Kidney tubule cell (primary cell): ENCODE measurements at regions not wholly inside any gene's neighbourhood (a gene's known extent, or its start where the extent isn't known, plus 50 kb on each side); places are given as distances from the start of the nearest gene placed in this dataset.

ENCODE experiments used
- DNase-seq: peaks from one replicate; pipeline ENCODE4 v3.0.0-alpha.2; 2018; ENCODE audit warnings: low spot score

DNA sequence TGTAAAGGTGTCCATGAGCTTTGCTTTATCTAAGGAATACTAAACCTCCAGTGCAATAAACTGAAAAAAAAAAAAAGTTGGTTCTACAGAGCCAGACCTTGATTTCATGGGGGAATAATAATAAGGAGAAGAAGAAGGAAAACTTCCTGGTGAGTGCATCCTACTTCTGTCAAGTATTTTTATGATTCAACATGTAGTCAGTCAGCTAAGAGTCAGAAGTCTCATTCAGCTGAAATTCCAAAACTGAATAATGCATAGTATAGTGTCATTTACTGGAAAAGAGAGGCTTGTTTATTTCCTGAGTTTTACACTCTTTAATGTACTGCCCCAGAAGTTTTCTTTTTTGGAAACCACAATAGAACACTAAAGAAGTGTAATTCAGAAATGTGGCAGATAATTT, 77.8 kb upstream of the TACR1 start:
- DNase-seq, result peak; percentile 72

DNA sequence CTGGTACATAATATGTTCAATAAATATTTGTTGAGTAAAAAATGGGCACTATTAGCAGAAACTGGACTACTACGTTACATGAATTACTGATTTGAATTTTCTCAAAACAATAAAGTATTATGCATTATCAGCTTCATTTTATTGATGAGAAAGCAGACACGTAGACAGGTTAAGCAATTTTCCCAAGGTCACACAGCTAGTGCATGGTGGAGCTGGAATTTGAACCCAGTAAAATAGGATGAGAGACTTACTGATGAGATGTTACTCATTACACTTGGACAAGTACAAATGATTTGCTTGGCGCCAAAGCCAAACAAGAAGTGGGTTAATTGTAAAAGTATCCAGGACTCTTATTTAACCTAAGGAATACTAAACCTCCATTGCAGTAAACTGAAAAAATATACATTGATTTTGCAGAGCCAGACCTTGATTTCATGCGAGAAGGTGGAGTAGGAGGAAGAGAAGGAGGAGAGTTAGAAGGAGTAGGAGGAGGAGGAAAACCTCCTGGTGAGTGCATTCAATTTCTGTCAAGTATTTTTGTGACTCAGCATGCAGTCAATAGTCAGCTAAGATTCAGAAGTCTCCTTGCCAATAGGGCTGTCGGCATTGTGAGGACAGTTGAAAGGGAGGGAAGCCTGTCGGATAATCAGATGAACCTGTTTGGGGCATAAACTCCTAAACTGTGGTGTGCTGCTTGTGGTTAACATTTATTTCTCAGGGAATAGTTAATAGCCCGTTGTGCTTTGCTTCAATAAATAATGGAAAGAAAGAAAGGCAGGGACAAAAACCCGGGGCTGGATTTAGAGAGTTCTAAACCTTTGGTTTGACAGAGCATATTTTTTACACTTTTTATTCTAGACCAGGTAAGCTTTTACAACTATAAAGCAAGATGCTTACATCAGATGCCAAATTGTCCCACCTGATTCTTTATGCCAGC, 77.0 kb upstream of the TACR1 start:
- peak; percentile 76 for DNase-seq

DNA sequence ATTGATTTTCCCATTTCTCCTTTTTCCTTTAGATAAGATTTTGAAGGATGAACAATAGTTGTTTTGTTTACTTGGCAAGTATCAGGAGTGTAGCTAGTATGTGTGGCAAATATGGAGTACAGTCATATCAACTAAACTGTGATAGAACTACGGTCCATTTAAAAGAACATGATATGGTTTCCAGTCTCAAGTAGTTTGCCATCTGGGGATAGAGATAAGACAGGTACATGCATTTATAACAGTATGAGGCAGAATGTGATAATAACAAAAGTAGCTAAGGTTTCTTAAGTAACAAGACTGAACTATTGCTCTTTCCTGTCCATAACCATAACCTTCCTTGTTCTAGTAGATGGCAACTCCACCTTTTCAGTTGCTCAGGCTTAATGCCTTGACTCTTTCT, 75.6 kb upstream of the TACR1 start:
- no peak for DNase-seq

DNA sequence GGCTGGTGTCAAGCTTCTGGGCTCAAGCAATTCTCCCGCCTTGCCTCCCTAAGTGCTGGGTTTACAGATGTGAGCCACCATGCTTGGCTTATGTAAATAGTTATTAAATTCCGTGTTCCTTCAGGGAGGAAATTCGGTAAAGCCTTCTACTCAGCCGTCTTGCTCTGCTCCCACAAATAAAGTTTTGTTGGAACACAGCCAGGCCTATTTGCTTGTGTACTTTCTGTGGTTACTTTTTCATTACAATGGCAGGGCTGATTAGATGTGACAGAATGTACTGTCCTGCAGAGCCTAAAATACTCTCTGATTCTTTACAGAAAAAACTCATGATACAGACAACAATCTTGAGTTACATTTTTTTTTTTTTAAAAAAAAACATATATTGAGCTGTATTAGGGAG, 68.8 kb upstream of the TACR1 start:
- no peak for DNase-seq

DNA sequence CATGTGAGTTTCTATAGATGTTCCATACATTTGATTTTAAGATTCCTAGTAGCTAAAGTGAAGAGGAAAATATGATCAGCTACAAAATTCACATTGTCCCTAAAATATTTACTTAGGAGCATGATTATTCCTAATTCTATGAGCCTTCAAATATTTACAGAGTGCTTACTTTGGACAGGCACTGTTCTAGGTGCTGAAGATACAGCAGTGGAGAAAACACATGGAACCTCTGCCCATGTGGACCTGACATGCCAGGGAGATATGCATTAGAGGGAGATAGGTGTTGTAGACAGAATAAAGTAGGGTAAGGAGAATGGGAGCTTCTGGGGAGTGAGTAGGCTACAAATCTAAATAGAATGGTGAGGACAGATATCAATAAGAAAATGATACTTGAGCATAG, 62.6 kb upstream of the TACR1 start:
- DNase-seq, result no peak

DNA sequence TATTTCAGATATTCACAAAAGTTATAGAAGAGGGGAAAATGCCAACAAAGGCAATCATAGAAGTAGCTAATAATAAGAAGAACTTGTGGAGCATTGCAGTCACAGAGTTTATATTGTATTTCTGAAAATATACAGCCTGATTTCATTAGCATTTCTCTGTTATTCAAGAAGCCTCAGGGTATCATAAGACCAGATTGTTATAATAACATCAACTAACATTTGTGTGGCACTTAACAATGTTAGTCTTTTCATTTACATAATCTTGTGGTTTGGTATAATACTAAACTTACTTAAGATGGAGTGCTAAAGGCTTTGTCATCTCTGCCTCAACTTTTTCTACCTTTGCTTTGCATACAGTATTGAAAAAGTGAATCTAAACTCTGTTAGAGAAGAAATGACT, 61.6 kb upstream of the TACR1 start:
- no peak for DNase-seq

DNA sequence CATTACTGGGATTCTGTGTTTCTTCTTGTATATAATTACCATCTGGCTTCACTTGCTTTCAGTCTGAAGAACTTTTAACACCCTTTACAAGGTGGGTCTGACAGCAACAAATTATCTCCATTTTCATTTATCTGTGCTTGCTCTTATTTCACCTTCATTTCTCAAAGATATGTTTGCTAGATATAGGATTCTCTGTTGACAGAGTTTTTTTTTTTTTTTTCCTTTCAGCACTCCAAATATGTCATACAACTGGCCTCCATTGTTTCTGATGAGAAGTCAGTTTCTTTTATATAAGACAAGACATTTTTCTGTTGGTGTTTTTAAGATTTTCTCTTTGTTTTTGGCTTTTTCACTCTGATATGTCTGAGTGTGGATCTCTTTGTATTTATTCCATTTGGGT, 59.3 kb upstream of the TACR1 start:
- no peak for DNase-seq

DNA sequence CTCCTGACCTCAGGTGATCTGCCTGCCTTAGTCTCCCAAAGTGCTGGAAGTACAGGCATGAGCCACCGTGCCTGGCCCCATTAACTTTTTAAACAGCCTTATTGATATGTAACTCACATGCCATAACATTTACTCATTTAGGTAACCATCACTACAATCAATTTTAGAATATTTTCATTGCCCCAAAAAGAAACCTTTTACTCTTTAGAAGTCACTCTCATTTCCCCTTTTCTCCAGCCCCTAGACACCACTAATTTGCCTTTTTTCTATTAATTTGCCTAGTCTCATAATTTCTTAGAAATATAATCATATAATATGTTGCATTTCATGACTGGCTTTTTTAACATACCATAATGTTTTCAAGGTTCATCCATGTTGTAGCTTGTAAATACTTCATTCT, 57.2 kb upstream of the TACR1 start:
- DNase-seq, result no peak

DNA sequence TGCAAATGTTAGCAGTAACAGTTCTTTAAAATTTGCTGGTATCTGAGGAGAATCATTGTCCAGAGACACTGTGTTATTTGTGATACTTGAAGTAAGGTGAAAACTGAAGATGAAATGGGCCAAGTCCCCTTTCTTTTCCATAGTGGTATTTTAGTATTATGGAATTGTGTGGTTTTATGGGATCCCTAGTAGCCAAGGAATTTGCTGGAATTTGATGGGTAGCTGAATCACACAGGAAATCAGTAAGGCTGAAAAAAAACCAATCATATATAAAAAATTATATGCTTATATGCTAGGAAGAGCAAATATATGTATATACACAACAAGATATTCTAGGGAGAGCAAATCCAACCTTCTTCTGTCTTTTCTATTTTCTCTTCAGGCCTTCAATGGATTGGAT, 54.2 kb upstream of the TACR1 start:
- no peak for DNase-seq

DNA sequence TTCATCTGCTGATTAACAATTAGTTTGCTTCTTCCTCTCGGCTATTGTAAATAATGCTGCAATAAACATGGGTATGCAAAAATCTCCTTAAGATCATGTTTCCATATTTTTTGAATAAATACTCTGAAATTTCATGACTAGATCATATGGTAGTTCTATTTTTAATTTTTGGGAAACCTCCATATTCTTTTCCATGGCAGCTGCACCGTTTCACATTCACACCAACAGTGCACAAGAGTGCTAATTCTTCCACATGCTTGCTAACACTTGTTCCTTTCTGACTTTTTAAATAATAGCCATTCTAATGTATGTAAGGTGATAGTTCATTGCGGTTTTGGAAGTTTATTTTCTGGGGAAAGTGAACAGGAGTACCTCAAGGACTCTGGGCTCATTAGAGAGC, 52.6 kb upstream of the TACR1 start:
- no peak for DNase-seq
